KG1 (cell line): ENCODE measurements at regions not wholly inside any gene's neighbourhood (a gene's known extent, or its start where the extent isn't known, plus 50 kb on each side); places are given as distances from the start of the nearest gene placed in this dataset.
"Not testable (repeated sequence)": the region's sequence is repeated elsewhere in the genome, so short reads cannot be mapped to it uniquely, and the experiment has no call there.

Experiments used
- DNase-seq: peaks from one replicate; lab custom pipeline; 2025; lab: John Stamatoyannopoulos, UW

- DNase-seq, result no peak
Observed at GRCh38 chr1:157409927-157410326, 142.4 kb downstream of the FCRL5 start.

GRCh38 chr1:157407917-157408525 lies 144.3 kb downstream of the FCRL5 start:
- no peak for DNase-seq

GRCh38 chr1:157407367-157407766 lies 144.9 kb downstream of the FCRL5 start:
- no peak for DNase-seq

GRCh38 chr1:157405662-157406061 lies 146.7 kb downstream of the FCRL5 start:
- DNase-seq, result no peak

- DNase-seq, result no peak
Observed at GRCh38 chr1:157404614-157405013, 147.7 kb downstream of the FCRL5 start.

- peak; percentile 87 for DNase-seq
Observed at GRCh38 chr1:157404063-157404501, 148.2 kb downstream of the FCRL5 start.

GRCh38 chr1:157403608-157404007 lies 148.7 kb downstream of the FCRL5 start:
- DNase-seq, result peak; percentile 81

GRCh38 chr1:157403203-157403602 lies 149.1 kb downstream of the FCRL5 start:
- peak; percentile 85 for DNase-seq

- DNase-seq, result no peak
Observed at GRCh38 chr1:157400766-157401165, 151.5 kb downstream of the FCRL5 start.

- peak; percentile 34 for DNase-seq
Observed at GRCh38 chr1:157399984-157400382, 152.3 kb downstream of the FCRL5 start.

- DNase-seq, result peak; percentile 7
Observed at GRCh38 chr1:157399343-157399983, 152.9 kb downstream of the FCRL5 start.

- DNase-seq, result no peak
Observed at GRCh38 chr1:157390651-157391050, 161.7 kb downstream of the FCRL5 start.

- no peak for DNase-seq
Observed at GRCh38 chr1:157388057-157388456, 164.3 kb downstream of the FCRL5 start.

- DNase-seq, result no peak
Observed at GRCh38 chr1:157384258-157384657, 168.1 kb downstream of the FCRL5 start.

- no peak for DNase-seq
Observed at GRCh38 chr1:157382351-157382750, 170.0 kb downstream of the FCRL5 start.

GRCh38 chr1:157380523-157380922 lies 171.8 kb downstream of the FCRL5 start:
- no peak for DNase-seq

GRCh38 chr1:157377280-157377713 lies 175.0 kb downstream of the FCRL5 start:
- peak; percentile 11 for DNase-seq

GRCh38 chr1:157376681-157377080 lies 175.6 kb downstream of the FCRL5 start:
- DNase-seq, result no peak

- not testable (repeated sequence) for DNase-seq
Observed at GRCh38 chr1:157372311-157372710, 180.0 kb downstream of the FCRL5 start.

- DNase-seq, result no peak
Observed at GRCh38 chr1:157371826-157372225, 180.5 kb downstream of the FCRL5 start.

GRCh38 chr1:157371221-157371620 lies 181.1 kb downstream of the FCRL5 start:
- no peak for DNase-seq

- DNase-seq, result no peak
Observed at GRCh38 chr1:157370698-157371097, 181.6 kb downstream of the FCRL5 start.

- DNase-seq, result peak; percentile 53
Observed at GRCh38 chr1:157369808-157370521, 182.3 kb downstream of the FCRL5 start.
